HepG2 (cell line): ENCODE measurements at regions not wholly inside any gene's neighbourhood (a gene's known extent, or its start where the extent isn't known, plus 50 kb on each side); places are given as distances from the start of the nearest gene placed in this dataset.

Experiments used
- ATAC-seq: fragments of 200-7000 bp; cut with Tn5 transposase; 3 replicates; pipeline ENCODE4 v1.9.1; 2020; ENCODE audit warnings: mild to moderate bottlenecking, moderate library complexity
- BruUV-seq: library from RNA; stranded (reverse); fragments of 400-500 nt; replicated peaks from 2 replicates; lab custom pipeline; 2021; lab: Mats Ljungman, UMichigan
- CTCF ChIA-PET: fragments of 300-600 bp; formaldehyde crosslinking; extraction: SDS; loops from one replicate; lab custom pipeline; 2021; ENCODE audit warnings: low total read pairs, inconsistent platforms, low intra/inter-chr PET ratio; lab: Yijun Ruan, JAX
- POLR2A ChIA-PET: fragments of 350-600 bp; sonication (Branson Sonifier 250); formaldehyde crosslinking; loops from one replicate; lab custom pipeline; 2020; ENCODE audit warnings: antibody characterized with exemption, inconsistent platforms; lab: Yijun Ruan, JAX
- DNase-seq: peaks from one replicate; pipeline ENCODE4 v3.0.0-alpha.2; 2015; ENCODE audit warnings: low spot score
- FAIRE-seq: peaks from 3 replicates; lab custom pipeline; 2011; peaks lifted over from hg19 to GRCh38; lab: Jason Lieb, UNC
- H2AFZ ChIP-seq: one replicate; pipeline ENCODE4 v1.6.1; 2011; ENCODE audit warnings: low read length, inconsistent platforms
- H3K27ac ChIP-seq: fragments of 300-600 bp; 3 replicates; pipeline ENCODE4 v1.8.0; 2011; ENCODE audit warnings: mixed run types, mild to moderate bottlenecking, mixed read lengths, low read length, inconsistent platforms; ENCODE audit not compliant: insufficient read depth; ENCODE audit errors: extremely low read length
- H3K27me3 ChIP-seq, 2 experiments: fragments of 200-600 bp in 1 of 2; 2 replicates in 1 of 2; 3 replicates in 1 of 2; pipeline versions ENCODE4 v1.6.0 to v1.8.0; 2011; ENCODE audit warnings: low read length in 2 of 2, mild to moderate bottlenecking in 2 of 2, moderate library complexity in 2 of 2, inconsistent platforms in 1 of 2; ENCODE audit not compliant: insufficient read depth in 2 of 2, control insufficient read depth in 1 of 2
- H3K36me3 ChIP-seq, 2 experiments: fragments of 200-600 bp in 1 of 2; replicated peaks in 1 of 2; 2 replicates in 1 of 2; 3 replicates in 1 of 2; pipeline versions ENCODE4 v1.5.1 to v1.8.0; 2011; ENCODE audit warnings: low read length in 2 of 2, inconsistent platforms in 1 of 2; ENCODE audit not compliant: insufficient read depth in 2 of 2, control insufficient read depth in 1 of 2
- H3K4me1 ChIP-seq: 2 replicates; pipeline ENCODE4 v1.5.1; 2012; ENCODE audit warnings: low read length, inconsistent platforms; ENCODE audit not compliant: insufficient read depth
- H3K4me2 ChIP-seq: 2 replicates; pipeline ENCODE4 v1.6.0; 2011; ENCODE audit warnings: low read depth, low read length, inconsistent platforms
- H3K4me3 ChIP-seq, 3 experiments: fragments of 200-600 bp in 1 of 3; sonication (generic), shearing (Covaris generic) in 1 of 3; replicated peaks in 1 of 3; 2 replicates each; pipeline ENCODE4 v1.5.1; 2011 to 2016; ENCODE audit warnings: low read length in 3 of 3, inconsistent platforms in 2 of 3, low read depth in 2 of 3, mild to moderate bottlenecking in 2 of 3, control low read depth in 1 of 3, mixed read lengths in 1 of 3; ENCODE audit not compliant: insufficient read depth in 1 of 3
- H3K79me2 ChIP-seq: one replicate; pipeline ENCODE4 v1.6.1; 2011; ENCODE audit warnings: low read length, inconsistent platforms; ENCODE audit not compliant: insufficient read depth
- H3K9ac ChIP-seq: 2 replicates; pipeline ENCODE4 v1.6.0; 2011; ENCODE audit warnings: mild to moderate bottlenecking, low read depth, low read length, inconsistent platforms; ENCODE audit not compliant: insufficient read depth
- H3K9me3 ChIP-seq: 2 replicates; pipeline ENCODE4 v1.5.1; 2012; ENCODE audit warnings: mild to moderate bottlenecking, low read length
- H4K20me1 ChIP-seq: 2 replicates; pipeline ENCODE4 v1.6.0; 2011; ENCODE audit warnings: inconsistent platforms, mild to moderate bottlenecking, low read length, moderate library complexity; ENCODE audit not compliant: insufficient read depth
- ARID2 ChIP-seq: sonication (generic); formaldehyde crosslinking; IDR thresholded peaks from 2 replicates; pipeline ENCODE4 v1.8.1; 2022; ENCODE audit warnings: mild to moderate bottlenecking, missing genetic modification reagents, borderline replicate concordance
- CCDC6 ChIP-seq: sonication (generic); formaldehyde crosslinking; IDR thresholded peaks from 2 replicates; pipeline ENCODE4 v1.8.1; 2022; ENCODE audit warnings: mild to moderate bottlenecking, missing genetic modification reagents, moderate library complexity
- FOXK2 ChIP-seq: fragments of 450-650 bp; IDR thresholded peaks from 2 replicates; pipeline ENCODE4 v1.6.1; 2016
- HNRNPK ChIP-seq: fragments of 200-400 bp; formaldehyde crosslinking; IDR thresholded peaks from 2 replicates; pipeline ENCODE4 v1.6.1; 2018; ENCODE audit warnings: low read length, low read depth, moderate library complexity, mild to moderate bottlenecking; ENCODE audit not compliant: poor library complexity, severe bottlenecking
- MXD3 ChIP-seq: IDR thresholded peaks from 2 replicates; pipeline ENCODE4 v1.6.1; 2016; ENCODE audit warnings: mild to moderate bottlenecking, missing biosample characterization, missing genetic modification reagents
- NONO ChIP-seq, 2 experiments: fragments of 450-650 bp in 1 of 2; sonication (generic) in 1 of 2; formaldehyde crosslinking in 1 of 2; IDR thresholded peaks in 1 of 2; conservative IDR thresholded peaks in 1 of 2; 2 replicates each; pipeline versions ENCODE4 v1.6.1 to v1.8.0; 2017 to 2022; ENCODE audit warnings: mild to moderate bottlenecking in 1 of 2, missing genetic modification reagents in 1 of 2, moderate library complexity in 1 of 2
- POLR2A ChIP-seq, 2 experiments: IDR thresholded peaks; 2 replicates each; pipeline ENCODE4 v1.6.1; 2011; ENCODE audit warnings: low read depth in 2 of 2, low read length in 2 of 2, mild to moderate bottlenecking in 1 of 2, moderate library complexity in 1 of 2; ENCODE audit not compliant: insufficient read depth in 1 of 2
- ZKSCAN8 ChIP-seq: IDR thresholded peaks from 2 replicates; pipeline ENCODE4 v1.6.1; 2016; ENCODE audit warnings: borderline replicate concordance, missing genetic modification reagents, missing compliant biosample characterization
- WGBS: methylation state at CpG from one replicate; pipeline ENCODE4 v1.1.6; 2017; ENCODE audit warnings: low lambda C conversion rate; 5-methylcytosine and 5-hydroxymethylcytosine counted together
- in situ Hi-C: cut with HindIII; loops from 2 replicates; pipeline ENCODE4 v1.10.0; 2017; ENCODE audit warnings: low pct_unique_long_range_greater_than_20kb; ENCODE audit not compliant: extremely low pct_ligation_motif_present
- intact Hi-C: fragments of 100-400 bp; cut with micrococcal nuclease; formaldehyde crosslinking; loops from one replicate; pipeline ENCODE4 v1.10.0; 2022; ENCODE audit not compliant: unreplicated experiment
- TF ChIP-seq, protein P1 (sequence below): IDR thresholded peaks from 2 replicates; pipeline ENCODE4 v1.6.1; 2012; ENCODE audit warnings: inconsistent platforms
- TF ChIP-seq, protein P2 (sequence below): sonication (generic); formaldehyde crosslinking; IDR thresholded peaks from 2 replicates; pipeline ENCODE4 v1.5.0; 2020; ENCODE audit warnings: mild to moderate bottlenecking, missing genetic modification reagents

DNA sequence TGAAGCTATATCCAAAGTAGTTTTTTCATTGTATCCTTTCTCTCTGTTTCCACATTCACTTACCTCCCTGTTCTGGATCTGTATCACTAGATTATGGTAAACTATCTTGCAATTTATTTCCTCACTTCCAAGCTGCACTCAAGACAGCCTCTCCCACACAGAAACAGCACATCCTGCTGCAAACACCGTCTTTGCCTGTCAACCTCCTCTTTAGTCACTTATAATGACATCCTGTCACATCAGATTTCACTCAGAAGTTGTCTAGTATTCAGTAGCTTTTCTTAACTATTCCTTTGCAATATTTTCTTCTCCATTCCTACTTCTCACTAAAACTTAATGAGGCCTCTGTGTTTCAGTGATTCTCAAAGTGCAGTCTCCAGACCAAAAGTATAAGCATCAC lies 490.8 kb downstream of the IGSF11 start:
- BruUV-seq: no TSS peak
- H3K4me1 ChIP-seq: peaks cover 44% of the 10 kb centered on the region
- intact Hi-C loops: no loop called here
- 91% methylated on average over 1 of the region's 1 CpG for WGBS
- TF ChIP-seq FOXK2 (no peak), HNRNPK (no peak), ZKSCAN8 (CRISPR knock-in tag) (no peak), NONO (IDR thresholded peaks at IDR 0.05) (no peak), NONO (CRISPR knock-in tag; conservative IDR thresholded peaks at IDR 0.05) (no peak), ARID2 (CRISPR knock-in tag) (no peak), POLR2A (IDR thresholded peaks at IDR 0.05; ENCODE audit: insufficient read depth in 1 of 2, low read depth in 2 of 2, low read length in 2 of 2) (no peak), MXD3 (CRISPR knock-in tag) (no peak), CCDC6 (no peak)
- TF ChIP-seq, protein P1, sequence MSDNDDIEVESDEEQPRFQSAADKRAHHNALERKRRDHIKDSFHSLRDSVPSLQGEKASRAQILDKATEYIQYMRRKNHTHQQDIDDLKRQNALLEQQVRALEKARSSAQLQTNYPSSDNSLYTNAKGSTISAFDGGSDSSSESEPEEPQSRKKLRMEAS: no peak
- TF ChIP-seq, protein P2, sequence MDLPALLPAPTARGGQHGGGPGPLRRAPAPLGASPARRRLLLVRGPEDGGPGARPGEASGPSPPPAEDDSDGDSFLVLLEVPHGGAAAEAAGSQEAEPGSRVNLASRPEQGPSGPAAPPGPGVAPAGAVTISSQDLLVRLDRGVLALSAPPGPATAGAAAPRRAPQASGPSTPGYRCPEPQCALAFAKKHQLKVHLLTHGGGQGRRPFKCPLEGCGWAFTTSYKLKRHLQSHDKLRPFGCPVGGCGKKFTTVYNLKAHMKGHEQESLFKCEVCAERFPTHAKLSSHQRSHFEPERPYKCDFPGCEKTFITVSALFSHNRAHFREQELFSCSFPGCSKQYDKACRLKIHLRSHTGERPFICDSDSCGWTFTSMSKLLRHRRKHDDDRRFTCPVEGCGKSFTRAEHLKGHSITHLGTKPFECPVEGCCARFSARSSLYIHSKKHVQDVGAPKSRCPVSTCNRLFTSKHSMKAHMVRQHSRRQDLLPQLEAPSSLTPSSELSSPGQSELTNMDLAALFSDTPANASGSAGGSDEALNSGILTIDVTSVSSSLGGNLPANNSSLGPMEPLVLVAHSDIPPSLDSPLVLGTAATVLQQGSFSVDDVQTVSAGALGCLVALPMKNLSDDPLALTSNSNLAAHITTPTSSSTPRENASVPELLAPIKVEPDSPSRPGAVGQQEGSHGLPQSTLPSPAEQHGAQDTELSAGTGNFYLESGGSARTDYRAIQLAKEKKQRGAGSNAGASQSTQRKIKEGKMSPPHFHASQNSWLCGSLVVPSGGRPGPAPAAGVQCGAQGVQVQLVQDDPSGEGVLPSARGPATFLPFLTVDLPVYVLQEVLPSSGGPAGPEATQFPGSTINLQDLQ (CRISPR knock-in tag): no peak
- TF ChIP-seq, all 625 proteins: peak for 0
- no peak overlapping the region for H3K4me2 ChIP-seq
- no peak overlapping the region for H2AFZ ChIP-seq
- H3K4me3 ChIP-seq: no peak overlapping the region
- H4K20me1 ChIP-seq: no peaks in the 10 kb centered on the region
- POLR2A ChIA-PET: no interaction called here
- H3K9ac ChIP-seq: no peak overlapping the region
- DNase-seq (no peak), ATAC-seq (no peak), FAIRE-seq (no peak)
- in situ Hi-C loops: no loop called here
- no peak overlapping the region for H3K27ac ChIP-seq
- no peaks in the 10 kb centered on the region for H3K27me3 ChIP-seq
- H3K36me3 ChIP-seq: no peaks in the 10 kb centered on the region
- H3K79me2 ChIP-seq: no peaks in the 10 kb centered on the region
- no peaks in the 10 kb centered on the region for H3K9me3 ChIP-seq
- CTCF ChIA-PET: no interaction called here
